Ureter (tissue), 1 donor: ENCODE measurements at regions not wholly inside any gene's neighbourhood (a gene's known extent, or its start where the extent isn't known, plus 50 kb on each side); places are given as distances from the start of the nearest gene placed in this dataset.

Source experiments
- DNase-seq: peaks from one replicate; pipeline ENCODE4 v3.0.0-alpha.2; 2020; ENCODE audit warnings: low spot score
- donor health status: DM: yes; HTN: yes; CAD: no.

- DNase-seq, result no peak
These were observed 230.5 kb downstream of the IDS start for GRCh38 chrX:149274516-149275105.

- DNase-seq, result no peak
These were observed 232.2 kb downstream of the IDS start for GRCh38 chrX:149272690-149273463.

- DNase-seq, result no peak
These were observed 237.0 kb downstream of the IDS start for GRCh38 chrX:149267878-149268813.

- DNase-seq, result no peak
These were observed 243.0 kb downstream of the IDS start for GRCh38 chrX:149262086-149262485.

GRCh38 chrX:149259241-149259640 lies 245.9 kb downstream of the IDS start:
- DNase-seq, result no peak

GRCh38 chrX:149255860-149256259 lies 249.2 kb downstream of the IDS start:
- DNase-seq, result no peak

GRCh38 chrX:149248073-149248625 lies 257.0 kb downstream of the IDS start:
- no peak for DNase-seq

GRCh38 chrX:149230689-149231088 lies 274.4 kb downstream of the IDS start:
- DNase-seq, result no peak

GRCh38 chrX:149223854-149224253 lies 281.3 kb downstream of the IDS start:
- no peak for DNase-seq

GRCh38 chrX:149222040-149222439 lies 283.1 kb downstream of the IDS start:
- DNase-seq, result no peak

GRCh38 chrX:149221230-149221629 lies 283.9 kb downstream of the IDS start:
- DNase-seq, result no peak

- no peak for DNase-seq
These were observed 291.8 kb downstream of the IDS start for GRCh38 chrX:149213264-149213663.

GRCh38 chrX:149208307-149208706 lies 296.8 kb downstream of the IDS start:
- no peak for DNase-seq

GRCh38 chrX:149207518-149207917 lies 297.6 kb downstream of the IDS start:
- no peak for DNase-seq

GRCh38 chrX:149205937-149206336 lies 299.2 kb downstream of the IDS start:
- DNase-seq, result no peak

GRCh38 chrX:149205081-149205480 lies 300.0 kb downstream of the IDS start:
- DNase-seq, result no peak

- DNase-seq, result no peak
These were observed 305.4 kb downstream of the IDS start for GRCh38 chrX:149199734-149200133.

GRCh38 chrX:149198980-149199732 lies 305.9 kb downstream of the IDS start:
- no peak for DNase-seq

GRCh38 chrX:149185087-149185486 lies 320.0 kb downstream of the IDS start:
- DNase-seq, result no peak

GRCh38 chrX:149161435-149162088 lies 343.5 kb downstream of the IDS start:
- no peak for DNase-seq

GRCh38 chrX:149157976-149158375 lies 347.1 kb downstream of the IDS start:
- no peak for DNase-seq
